NCI-H1436 (cell line): ENCODE measurements at regions not wholly inside any gene's neighbourhood (a gene's known extent, or its start where the extent isn't known, plus 50 kb on each side); places are given as distances from the start of the nearest gene placed in this dataset.

Experiments used
- DNase-seq: peaks from one replicate; lab custom pipeline; 2025; lab: John Stamatoyannopoulos, UW

DNA sequence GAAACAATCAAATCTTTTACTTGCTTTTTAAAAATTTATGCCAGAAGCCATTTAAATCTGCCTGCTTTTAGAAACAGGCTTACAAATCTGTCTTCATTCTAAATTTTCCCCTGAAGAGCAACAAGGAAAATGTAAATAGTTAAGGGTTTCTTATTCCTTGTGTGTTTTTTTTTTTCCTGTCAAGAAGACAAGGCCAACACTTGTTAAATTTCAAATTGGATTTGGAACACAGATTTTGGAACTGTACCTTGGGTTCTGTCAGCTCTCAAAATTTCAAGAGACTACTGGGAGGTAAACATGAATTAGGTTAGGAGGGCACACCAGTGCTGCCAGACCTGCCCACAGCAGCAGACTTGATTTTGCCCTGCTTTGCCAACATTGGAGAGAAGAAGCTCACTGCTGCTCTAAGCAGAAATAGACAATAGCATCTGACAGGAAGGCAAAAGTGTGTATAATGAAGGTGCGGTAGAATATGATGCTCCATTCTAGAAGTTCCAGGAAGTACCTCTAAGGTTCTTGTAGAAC is 121.7 kb downstream of the NHLRC3 start:
- DNase-seq = no peak

DNA sequence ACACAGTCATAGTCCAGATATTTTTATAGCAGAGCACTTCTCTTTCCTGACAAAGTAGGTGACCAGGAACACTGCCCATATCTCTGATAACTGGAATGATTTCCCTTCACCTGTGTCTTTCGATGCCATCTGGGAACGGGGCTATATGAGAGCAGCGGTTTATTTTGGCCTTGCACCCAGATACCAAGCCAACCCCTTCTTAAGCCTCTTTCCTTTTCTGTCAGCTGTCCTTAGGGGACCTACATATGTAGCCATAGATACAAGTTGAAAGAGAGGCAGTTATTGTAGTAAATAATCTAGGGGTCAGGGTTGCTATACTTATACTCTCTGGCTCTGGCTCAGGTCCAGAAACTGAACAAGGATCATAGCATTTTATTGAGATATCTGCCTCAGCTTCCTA is 128.8 kb downstream of the NHLRC3 start:
- no peak for DNase-seq

DNA sequence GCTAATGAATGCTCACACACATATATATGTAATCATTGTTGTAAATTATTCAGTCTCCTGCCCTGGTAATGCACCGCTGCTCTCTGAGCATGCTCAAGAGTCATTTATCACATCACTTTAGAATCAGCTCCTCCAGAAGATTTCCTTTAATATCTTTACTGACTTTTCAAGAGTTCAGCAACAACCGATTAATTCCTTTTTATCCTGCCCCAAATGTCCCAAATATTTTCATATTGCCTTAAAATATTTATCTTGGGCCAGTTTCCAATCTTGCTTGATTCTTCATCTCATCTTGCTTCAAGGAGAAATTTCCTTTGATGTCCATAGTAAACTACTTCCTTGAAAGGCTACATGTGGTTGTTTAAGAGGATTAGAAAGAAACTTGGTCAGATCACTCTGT is 132.5 kb downstream of the NHLRC3 start:
- no peak for DNase-seq

DNA sequence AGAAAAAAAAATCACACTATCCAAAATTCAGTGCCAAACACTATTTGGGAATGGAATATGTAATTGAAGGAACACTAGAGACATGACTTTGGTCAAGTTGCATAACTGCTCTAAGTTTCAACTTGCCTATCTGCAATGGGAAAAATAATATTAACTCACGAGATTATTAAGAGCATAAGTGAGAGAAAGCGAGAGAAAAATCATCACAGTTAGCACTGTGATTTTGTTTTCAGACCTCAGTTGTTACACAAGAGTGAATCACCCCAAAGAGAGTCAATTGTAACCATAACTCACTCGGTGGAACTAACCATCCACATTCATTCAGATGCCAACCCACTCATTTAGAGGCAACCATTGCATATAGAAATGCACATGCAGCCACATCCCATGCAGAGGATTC is 147.1 kb downstream of the NHLRC3 start:
- DNase-seq = no peak

DNA sequence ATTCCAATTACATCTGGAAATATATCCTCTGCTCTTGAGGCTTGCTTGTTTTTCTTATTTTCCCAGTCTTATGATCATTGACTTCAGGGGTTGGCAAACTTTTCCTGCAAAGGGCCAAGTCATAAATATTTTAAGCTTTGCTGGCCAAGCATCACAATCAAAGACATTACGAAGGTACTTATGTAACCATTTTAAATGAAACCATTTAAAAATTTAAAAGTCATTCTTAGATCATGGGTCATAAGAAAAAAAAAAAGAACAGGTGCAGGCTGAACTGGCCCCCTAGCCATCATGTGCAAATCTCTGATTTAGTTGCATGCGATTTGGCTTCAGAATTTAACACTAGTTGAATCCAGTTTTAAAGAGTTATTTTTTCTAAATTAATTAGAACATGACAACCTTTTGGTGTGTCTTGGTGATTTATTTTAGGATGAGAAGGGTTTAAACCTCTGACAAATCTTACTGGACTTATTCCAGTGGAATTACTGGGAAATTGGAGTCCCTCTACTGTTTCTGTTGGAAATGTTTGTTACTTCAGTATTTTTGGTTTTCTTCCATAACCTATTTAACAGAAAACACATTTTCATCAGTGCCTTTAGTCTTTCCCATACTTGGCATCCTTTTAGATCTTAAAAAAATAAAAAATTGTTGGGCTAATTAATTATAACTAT is 148.1 kb downstream of the NHLRC3 start:
- no peak for DNase-seq

DNA sequence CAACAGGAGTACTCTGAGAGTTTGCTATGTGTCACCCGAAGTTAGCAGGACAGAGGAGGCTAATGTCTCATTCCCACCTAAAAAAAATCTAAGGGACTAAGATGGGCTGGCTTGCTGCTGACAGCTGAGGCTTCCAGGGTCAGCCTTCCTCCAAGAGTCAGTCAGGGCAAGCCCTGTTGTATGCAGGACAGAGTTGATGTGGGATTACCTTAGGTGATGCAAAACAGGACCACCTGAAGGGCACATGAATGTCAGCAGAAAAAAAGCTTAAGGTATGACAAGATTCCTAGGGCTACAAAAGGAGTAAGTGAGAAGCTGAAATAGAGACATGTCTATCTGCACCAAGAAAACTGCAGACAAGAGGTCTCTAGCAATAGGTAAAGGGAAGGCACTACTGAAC is 151.5 kb downstream of the NHLRC3 start:
- no peak for DNase-seq

DNA sequence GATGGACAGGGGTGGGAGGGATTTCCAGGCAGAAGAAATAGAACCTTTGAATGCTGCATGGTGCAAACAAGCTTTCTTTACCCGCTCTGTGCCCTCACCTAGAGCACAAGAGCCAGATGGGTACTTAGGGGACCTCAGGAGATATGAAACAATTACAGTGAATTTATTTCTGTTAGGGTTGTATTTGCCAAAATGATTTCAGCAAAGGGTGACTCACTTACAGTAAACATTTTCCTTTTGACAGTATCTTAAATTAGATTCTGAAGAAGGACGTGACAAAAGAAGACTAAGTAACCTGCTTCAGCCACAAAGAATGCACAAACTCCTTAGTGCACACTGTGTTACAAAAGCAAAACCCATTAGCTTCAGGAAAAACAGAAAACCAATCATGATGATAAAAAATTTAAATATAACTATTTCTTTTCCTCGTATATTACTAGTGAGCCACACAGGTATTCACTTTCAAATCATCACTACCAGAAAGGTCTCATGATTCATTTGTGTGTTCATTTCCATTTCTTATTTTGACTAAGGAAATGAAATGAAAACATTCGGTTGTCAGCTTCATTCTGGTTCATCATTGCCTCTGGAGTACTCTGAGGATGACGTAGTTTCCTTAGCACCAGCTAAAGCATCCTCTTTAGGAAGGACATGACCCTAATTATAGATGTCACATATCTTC is 158.8 kb downstream of the NHLRC3 start:
- peak; percentile 65 for DNase-seq

DNA sequence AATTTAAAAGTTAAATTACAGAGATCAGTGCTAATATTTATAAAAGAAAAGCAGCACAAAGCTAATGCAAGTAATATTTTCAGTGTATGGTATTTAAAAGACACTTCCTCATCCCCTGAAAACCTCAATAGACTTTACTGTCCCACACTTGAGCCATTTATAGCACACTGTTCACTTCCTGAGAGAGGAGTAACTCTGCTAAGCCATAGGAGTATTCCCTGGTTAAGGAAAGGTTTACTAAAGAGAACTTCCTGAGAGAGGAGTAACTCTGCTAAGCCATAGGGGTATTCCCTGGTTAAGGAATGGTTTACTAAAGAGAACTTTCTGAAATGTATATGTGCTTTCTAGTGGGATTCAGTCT is 159.4 kb downstream of the NHLRC3 start:
- no peak for DNase-seq

DNA sequence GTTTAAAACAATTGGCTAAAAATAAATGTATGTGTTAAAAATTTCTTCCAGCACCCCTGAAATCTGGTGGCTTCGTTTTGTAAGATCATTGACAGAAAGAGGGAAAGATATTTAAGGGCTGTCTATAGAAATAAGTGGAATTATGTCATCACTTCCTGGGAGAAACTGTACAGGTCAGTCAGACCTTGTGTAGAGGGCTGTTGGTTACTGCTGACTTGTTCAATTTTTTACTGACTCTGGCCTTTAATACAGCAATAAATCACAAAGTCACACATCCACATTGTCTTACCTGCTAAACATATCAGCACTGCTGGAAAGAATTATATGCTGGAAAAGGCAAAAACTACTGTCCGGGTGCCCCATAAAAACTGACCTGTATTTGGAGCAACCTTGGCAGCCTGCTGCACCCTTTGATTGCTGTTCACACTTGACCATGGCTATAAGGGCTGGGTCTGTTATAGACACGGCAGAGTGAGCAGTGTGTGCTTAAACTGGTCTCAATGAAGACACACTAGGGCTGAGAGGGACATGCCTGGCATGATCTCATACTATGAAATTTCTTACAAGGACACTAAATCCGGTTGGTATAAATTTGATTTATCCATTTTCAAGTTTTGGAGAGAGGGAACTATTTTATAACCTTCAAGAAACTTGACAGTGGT is 162.1 kb downstream of the NHLRC3 start:
- DNase-seq = no peak

DNA sequence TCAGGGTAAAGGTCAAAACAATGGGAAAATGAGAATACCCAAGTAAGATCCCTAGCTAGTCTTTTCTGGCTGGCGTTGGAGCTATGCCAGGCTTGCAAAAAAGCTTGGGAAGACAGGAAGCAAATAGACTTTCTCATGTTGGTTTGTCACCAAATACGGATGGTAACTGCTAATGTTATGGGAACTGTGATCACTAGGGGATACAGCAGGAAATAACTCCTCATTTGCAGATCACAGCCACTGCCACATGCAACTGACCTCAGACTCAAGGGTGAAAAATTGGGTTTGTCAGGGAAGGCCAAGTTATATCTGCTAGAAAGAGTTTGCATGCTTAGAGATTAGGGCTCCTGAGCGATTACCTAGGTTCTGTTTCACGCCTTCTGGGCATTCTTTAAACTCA is 162.9 kb downstream of the NHLRC3 start:
- no peak for DNase-seq

DNA sequence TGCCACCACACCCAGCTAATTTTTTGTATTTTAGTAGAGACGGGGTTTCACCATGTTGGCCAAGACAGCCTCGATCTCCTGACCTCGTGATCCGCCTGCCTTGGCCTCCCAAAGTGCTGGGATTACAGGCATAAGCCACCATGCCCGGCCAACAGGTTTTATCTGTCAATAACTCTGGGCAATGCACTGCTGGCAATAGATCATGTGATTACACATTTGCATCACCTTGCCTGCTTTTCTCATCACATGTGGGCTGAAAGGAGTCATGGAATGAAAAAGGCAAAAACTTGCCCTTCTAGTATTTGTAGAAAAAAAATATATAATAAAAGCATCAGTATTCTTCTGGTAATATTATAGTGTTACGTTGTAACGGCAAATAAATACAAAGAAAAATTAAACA is 164.5 kb downstream of the NHLRC3 start:
- no peak for DNase-seq

DNA sequence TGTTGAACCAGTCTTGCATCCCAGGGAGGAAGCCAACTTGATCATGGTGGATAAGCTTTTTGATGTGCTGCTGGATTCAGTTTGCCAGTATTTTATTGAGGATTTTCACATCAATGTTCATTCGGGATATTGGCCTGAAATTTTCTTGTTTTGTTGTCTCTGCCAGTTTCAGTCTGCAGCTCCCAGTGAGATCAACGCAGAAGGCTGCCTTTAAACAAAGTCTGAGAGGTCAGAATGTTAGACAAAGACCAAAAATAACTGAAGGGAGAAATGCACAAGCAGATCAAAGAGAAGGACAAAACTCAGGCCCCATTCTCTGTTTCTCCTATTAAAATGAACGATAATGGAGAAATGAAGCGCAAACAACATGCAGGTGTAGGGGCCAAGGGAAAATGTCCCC is 170.4 kb downstream of the NHLRC3 start:
- no peak for DNase-seq

DNA sequence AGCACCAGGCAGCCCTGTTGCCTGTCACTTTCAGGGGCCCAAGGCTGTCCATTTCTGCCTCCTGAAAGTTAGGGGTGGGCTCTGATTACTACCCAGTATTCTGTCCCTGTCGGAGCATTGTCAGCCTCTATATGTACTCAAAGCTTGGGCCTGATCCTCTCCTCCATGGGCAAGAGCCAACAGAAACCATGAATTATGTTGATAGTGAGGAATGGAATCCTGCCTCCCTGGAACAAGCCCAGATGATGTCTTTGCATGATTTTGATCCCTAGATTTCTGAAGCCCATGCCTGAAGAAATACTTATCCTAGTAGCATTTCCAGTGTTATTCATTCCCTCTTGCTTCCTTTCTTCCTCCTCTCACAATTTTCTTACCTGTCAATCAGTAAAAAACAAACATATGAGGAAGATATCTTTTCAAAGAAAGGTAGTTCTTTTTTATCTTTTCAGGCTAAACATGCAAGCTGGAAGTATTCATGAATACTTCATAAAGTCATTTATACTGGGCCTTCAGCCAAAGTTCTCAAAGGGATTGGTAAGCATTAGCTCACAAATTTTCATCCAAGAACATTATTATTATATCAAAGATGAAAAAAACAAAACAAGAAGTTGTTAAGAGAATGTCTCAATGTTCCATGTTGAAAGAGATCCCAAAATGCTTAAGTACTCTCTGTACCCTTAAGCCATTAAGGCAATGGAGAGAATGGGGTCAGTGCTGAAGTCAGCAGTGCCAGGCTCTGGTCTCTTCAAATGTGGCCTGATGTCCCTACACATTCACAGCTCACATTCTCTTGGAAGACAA is 171.7 kb downstream of the NHLRC3 start:
- DNase-seq = no peak

DNA sequence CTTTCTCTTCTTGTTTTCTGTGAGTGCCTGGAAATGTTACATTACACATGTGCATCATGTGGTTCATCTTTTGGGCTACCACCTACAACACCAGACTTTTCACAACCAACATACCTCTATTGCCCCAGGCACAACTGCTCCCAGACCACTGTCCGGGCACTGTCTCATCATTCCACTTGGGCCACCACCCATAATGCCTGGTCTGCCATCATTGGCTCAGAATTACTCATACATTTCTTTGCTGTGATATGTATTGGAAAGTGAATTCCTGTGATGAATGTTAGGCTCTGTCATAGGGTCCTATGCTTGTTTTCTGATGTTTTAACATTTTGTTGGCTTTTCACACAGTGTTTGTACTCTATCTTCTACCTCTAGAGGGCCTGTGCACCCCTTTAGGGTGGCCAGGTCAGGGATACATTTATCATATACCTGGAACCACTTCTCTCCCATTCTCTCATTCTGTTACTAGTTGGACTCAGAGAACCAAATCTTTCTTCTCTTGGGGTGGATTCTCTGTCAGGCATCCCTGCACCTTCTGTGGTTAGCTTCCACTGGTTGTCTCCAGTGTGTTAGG is 172.8 kb downstream of the NHLRC3 start:
- no peak for DNase-seq

DNA sequence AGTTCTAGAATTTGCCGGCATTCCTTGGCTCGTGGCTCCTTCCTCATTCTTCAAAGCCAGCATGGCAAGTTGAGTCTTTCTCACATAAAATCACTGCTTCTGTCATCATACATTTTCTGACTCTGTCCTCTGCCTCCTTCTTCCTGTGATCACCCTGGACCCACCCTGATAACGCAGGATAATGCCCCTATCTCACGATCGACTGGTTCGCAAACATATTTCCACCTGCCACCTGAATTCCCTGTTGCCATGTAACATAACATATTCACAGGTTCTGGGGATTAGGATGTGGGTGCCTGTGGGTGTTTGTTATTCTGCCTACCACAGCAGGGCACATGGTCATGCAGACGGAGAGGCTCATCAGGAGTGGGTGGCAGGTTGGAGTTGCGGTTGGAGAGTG is 177.7 kb downstream of the NHLRC3 start:
- no peak for DNase-seq

DNA sequence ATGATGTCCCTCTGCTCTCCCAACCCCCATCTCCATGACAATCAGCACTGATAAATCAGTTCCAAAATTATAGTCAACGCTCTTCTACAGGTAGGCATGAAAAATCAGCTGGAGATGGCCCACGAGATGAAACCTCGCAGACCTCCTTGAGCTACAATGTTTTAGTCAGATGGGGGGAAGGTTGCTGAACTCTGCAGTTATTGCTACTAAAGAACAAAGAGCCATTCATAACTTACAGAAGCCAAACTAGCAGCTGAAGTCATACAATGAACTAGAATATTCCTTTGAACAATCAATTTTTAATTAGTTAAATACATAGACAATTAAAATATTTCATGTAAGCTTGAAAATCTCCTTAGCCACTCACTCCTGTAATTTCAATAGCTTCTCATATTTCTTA is 179.2 kb downstream of the NHLRC3 start:
- no peak for DNase-seq

DNA sequence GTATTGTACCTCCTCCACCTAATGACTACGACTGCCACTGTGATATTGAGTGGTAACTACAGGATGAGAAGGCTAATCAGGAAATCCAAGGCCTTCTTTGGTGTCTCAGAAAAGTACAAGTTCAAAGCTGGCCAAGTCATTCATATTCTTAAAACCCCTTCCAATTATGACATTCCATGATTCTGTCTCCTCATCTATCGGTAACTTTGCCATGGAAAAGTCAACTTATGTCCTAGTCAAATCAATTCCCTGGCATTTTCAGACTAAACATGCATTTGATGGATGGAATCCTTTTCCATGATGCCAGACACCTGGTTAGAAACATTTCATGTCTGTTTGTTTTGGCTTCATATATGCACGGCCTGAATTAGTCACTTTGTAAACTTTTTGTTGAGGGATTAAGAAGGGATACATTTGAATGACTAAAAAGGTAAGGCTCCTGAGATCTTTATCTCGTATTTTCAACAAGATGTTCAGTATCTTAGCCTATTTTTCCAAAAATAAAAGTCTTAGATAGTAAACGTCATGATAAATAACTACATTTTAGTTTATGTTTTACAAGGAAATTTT is 186.5 kb downstream of the NHLRC3 start:
- no peak for DNase-seq

DNA sequence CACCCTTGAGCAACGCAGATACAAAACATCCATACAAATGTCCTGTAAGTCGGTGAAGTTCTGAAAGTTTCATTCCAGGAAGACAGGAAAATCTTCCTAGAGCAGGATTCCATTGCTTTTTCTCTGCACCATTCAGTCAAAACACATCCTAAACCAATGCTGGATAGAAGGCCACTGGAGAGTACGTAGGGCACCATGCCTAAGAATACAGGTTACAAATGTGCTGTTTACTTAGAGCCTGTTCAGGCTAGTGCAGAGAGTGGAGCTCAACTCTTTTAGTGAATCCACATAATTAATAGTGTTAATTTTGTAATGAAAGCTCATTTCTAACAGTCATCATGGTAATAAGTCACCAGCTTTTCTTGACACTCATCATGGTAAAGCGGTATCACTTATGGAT is 187.6 kb downstream of the NHLRC3 start:
- no peak for DNase-seq

DNA sequence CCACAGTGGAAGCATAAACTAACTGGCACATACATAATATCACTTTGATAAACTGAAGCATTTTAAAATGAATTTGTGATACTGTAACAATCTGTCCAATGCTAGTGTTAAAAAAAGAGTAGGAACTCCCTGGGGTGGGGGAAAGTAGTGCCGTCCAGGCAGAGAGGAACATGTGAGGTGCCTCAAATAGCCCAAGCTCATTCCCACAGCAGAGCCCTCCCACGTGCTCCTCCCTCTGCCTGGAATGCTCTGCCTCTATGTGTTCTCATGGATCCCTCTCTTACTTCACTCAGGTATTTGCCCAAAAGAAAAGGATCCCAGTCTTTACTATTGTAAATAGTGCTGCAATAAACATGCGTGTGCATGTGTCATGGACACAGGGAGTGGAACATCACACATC is 188.1 kb downstream of the NHLRC3 start:
- no peak for DNase-seq

DNA sequence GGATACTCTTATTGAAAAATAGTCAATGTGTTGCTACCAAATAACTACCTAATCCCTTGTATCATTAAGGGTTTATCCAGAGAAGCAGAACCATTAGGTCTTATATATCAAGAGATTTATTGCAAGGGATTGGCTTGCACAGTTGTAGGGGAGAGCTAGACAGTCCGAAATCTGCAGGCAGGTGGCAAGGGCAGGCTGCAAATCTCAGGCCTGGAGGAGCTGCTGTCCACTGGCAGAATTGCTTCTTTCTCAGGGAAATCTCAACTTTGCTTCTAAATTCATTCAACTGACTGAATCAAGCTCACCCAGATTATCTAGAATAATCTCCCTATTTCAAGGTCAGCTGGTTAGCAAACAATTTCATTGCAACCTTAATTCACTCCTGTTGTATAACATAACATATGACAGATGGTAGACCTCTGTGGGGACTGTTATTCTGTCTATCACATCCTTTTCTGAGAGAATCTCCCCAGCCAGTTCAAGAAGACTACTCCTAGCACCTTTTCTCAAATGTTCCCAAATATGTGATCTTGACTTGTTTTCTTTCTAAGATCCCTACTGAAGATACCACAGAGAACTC is 194.2 kb downstream of the NHLRC3 start:
- no peak for DNase-seq

DNA sequence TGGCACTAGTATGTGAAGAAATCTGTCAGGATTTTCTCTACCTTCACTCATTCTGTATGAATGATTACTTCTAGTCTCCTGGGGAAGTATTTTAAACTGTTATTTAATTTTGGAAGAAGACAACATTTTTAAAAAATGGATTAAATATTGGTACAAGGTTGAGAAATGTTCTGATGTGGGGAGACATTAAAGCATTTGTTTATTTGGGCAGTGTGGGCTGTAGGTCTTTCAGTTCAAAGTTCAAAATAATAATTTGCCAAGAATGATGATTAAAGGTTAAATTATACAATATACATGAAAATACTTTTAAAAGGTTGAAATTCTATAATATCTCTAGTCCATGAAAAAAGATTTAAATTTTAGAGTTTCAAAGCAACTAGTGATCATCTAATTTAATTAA is 194.7 kb downstream of the NHLRC3 start:
- DNase-seq = no peak

DNA sequence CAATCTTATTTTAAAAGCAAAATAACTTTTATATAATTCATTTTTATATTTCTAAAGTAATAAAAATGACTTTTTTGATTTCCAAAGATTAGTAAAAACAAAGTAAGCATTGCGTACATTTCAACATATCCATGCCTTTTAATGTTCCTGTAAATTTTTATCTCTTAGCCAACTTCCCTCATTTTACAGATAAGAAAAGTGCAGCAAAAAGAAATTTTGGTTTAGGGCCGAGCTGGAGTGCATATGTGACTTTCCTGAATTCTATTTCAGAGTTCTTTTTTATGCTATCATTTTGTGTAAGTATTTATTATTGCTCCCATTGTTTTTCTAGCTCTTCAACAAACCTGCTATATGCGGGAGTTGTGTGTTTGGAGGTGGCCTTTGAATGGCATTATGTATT is 195.3 kb downstream of the NHLRC3 start:
- no peak for DNase-seq
